ENCODE measurements at regions not wholly inside any gene's neighbourhood (a gene's known extent, or its start where the extent isn't known, plus 50 kb on each side); places are given as distances from the start of the nearest gene placed in this dataset.

- no peak overlapping the region for H3K9ac ChIP-seq (ENCODE audit: low read depth, low read length, poor library complexity)
- H2BK120ac ChIP-seq (ENCODE audit: low read depth, low read length): no peak overlapping the region
- no peak overlapping the region for H3K4me3 ChIP-seq (ENCODE audit: low read length in 2 of 2)
- H4K8ac ChIP-seq (ENCODE audit: low read depth, low read length): no peak overlapping the region
- H3K23ac ChIP-seq (ENCODE audit: low read depth, low read length, poor library complexity): no peak overlapping the region
- H2BK5ac ChIP-seq (ENCODE audit: low read length): no peak overlapping the region
- peaks cover 0 to 47% (median 0%) of the 10 kb centered on the region in 3 experiments for H3K27me3 ChIP-seq (ENCODE audit: control insufficient read depth in 3 of 3, insufficient read depth in 3 of 3, low read depth in 1 of 3, low read length in 3 of 3)
- H3K9me3 ChIP-seq (replicated peaks in 1 of 2; ENCODE audit: control insufficient read depth in 2 of 2, insufficient read depth in 1 of 2, low read depth in 1 of 2, low read length in 2 of 2): no peaks in the 10 kb centered on the region
- no peak overlapping the region for H4K91ac ChIP-seq (ENCODE audit: low read depth, low read length, poor library complexity)
- no peak overlapping the region for H3K4ac ChIP-seq (ENCODE audit: low read length)
- no peak overlapping the region for H3K27ac ChIP-seq (replicated peaks; ENCODE audit: low read length)
- H3K79me1 ChIP-seq (ENCODE audit: low read depth, low read length): no peaks in the 10 kb centered on the region
- H3K14ac ChIP-seq (ENCODE audit: low read length): no peak overlapping the region
- peaks cover 30 to 32% of the 10 kb centered on the region in 2 donors for H3K4me1 ChIP-seq (ENCODE audit: control insufficient read depth in 2 of 2, insufficient read depth in 1 of 2, low read depth in 1 of 2, low read length in 2 of 2)
- no CpG with 5 or more reads among the region's 7 CpGs for WGBS, 2 donors (ENCODE audit: extremely low coverage in 2 of 2, insufficient read length in 2 of 2, insufficient replicate concordance in 1 of 2)
- H2AK5ac ChIP-seq (ENCODE audit: low read depth, low read length): peak overlapping the region; percentile 45
- H3K4me2 ChIP-seq (ENCODE audit: insufficient read depth, low read length, poor library complexity, severe bottlenecking): no peak overlapping the region
- H3K36me3 ChIP-seq (replicated peaks in 1 of 2; ENCODE audit: control insufficient read depth in 2 of 2, insufficient read depth in 2 of 2, low read length in 2 of 2): no peaks in the 10 kb centered on the region
- DNase-seq (ENCODE audit: low spot score): no peak
- peak overlapping the region; percentile 20 for H3K18ac ChIP-seq (ENCODE audit: low read length)
- H2BK15ac ChIP-seq (ENCODE audit: low read length): no peak overlapping the region
- no peak overlapping the region for H2BK12ac ChIP-seq (ENCODE audit: low read length)
- H2AFZ ChIP-seq (ENCODE audit: low read length): no peak overlapping the region
Measured at GRCh38 chr14:100670753-100671049, 56.0 kb upstream of the DLK1 start.

- no CpG with 5 or more reads among the region's 6 CpGs for WGBS, 2 donors (ENCODE audit: extremely low coverage in 2 of 2, insufficient read length in 2 of 2, insufficient replicate concordance in 1 of 2)
- no peaks in the 10 kb centered on the region for H3K9me3 ChIP-seq (replicated peaks in 1 of 2; ENCODE audit: control insufficient read depth in 2 of 2, insufficient read depth in 1 of 2, low read depth in 1 of 2, low read length in 2 of 2)
Measured at GRCh38 chr14:100671386-100671901, 55.2 kb upstream of the DLK1 start.

GRCh38 chr14:100671906-100672305 is 54.8 kb upstream of the DLK1 start:
- no peaks in the 10 kb centered on the region for H3K36me3 ChIP-seq (replicated peaks in 1 of 2; ENCODE audit: control insufficient read depth in 2 of 2, insufficient read depth in 2 of 2, low read length in 2 of 2)
- H3K9me3 ChIP-seq (replicated peaks in 1 of 2; ENCODE audit: control insufficient read depth in 2 of 2, insufficient read depth in 1 of 2, low read depth in 1 of 2, low read length in 2 of 2): no peaks in the 10 kb centered on the region
- no peak overlapping the region for H2BK12ac ChIP-seq (ENCODE audit: low read length)
- H3K23ac ChIP-seq (ENCODE audit: low read depth, low read length, poor library complexity): no peak overlapping the region
- no peak overlapping the region for H3K14ac ChIP-seq (ENCODE audit: low read length)
- no peak overlapping the region for H2AFZ ChIP-seq (ENCODE audit: low read length)
- no peak overlapping the region for H3K9ac ChIP-seq (ENCODE audit: low read depth, low read length, poor library complexity)
- no peak overlapping the region for H4K8ac ChIP-seq (ENCODE audit: low read depth, low read length)
- H3K4me2 ChIP-seq (ENCODE audit: insufficient read depth, low read length, poor library complexity, severe bottlenecking): no peak overlapping the region
- H3K4ac ChIP-seq (ENCODE audit: low read length): peak overlapping the region; percentile 18
- no peak overlapping the region for H2BK5ac ChIP-seq (ENCODE audit: low read length)
- no peak overlapping the region for H3K4me3 ChIP-seq (ENCODE audit: low read length in 2 of 2)
- H3K79me1 ChIP-seq (ENCODE audit: low read depth, low read length): no peaks in the 10 kb centered on the region
- peaks cover 0 to 42% (median 0%) of the 10 kb centered on the region in 3 experiments for H3K27me3 ChIP-seq (ENCODE audit: control insufficient read depth in 3 of 3, insufficient read depth in 3 of 3, low read depth in 1 of 3, low read length in 3 of 3)
- no peak for DNase-seq (ENCODE audit: low spot score)
- peak overlapping the region; percentile 86 for H3K18ac ChIP-seq (ENCODE audit: low read length)
- H3K4me1 ChIP-seq (ENCODE audit: control insufficient read depth in 2 of 2, insufficient read depth in 1 of 2, low read depth in 1 of 2, low read length in 2 of 2): peaks cover 26 to 30% of the 10 kb centered on the region in 2 donors
- H2BK120ac ChIP-seq (ENCODE audit: low read depth, low read length): peak overlapping the region; percentile 20
- H3K27ac ChIP-seq (replicated peaks; ENCODE audit: low read length): no peak overlapping the region
- peak overlapping the region; percentile 79 for H2AK5ac ChIP-seq (ENCODE audit: low read depth, low read length)
- no peak overlapping the region for H4K91ac ChIP-seq (ENCODE audit: low read depth, low read length, poor library complexity)
- no CpG with 5 or more reads among the region's 5 CpGs for WGBS, 2 donors (ENCODE audit: extremely low coverage in 2 of 2, insufficient read length in 2 of 2, insufficient replicate concordance in 1 of 2)
- peak overlapping the region; percentile 18 for H2BK15ac ChIP-seq (ENCODE audit: low read length)

More at GRCh38 chr14:100671386-100671901, 55.2 kb upstream of the DLK1 start:
- no peak overlapping the region for H4K91ac ChIP-seq (ENCODE audit: low read depth, low read length, poor library complexity)
- no peak overlapping the region for H3K23ac ChIP-seq (ENCODE audit: low read depth, low read length, poor library complexity)
- H3K14ac ChIP-seq (ENCODE audit: low read length): no peak overlapping the region
- H2BK120ac ChIP-seq (ENCODE audit: low read depth, low read length): no peak overlapping the region
- H2BK5ac ChIP-seq (ENCODE audit: low read length): no peak overlapping the region
- no peak overlapping the region for H4K8ac ChIP-seq (ENCODE audit: low read depth, low read length)
- peaks cover 29 to 30% of the 10 kb centered on the region in 2 donors for H3K4me1 ChIP-seq (ENCODE audit: control insufficient read depth in 2 of 2, insufficient read depth in 1 of 2, low read depth in 1 of 2, low read length in 2 of 2)
- H3K4ac ChIP-seq (ENCODE audit: low read length): no peak overlapping the region
- H2AFZ ChIP-seq (ENCODE audit: low read length): no peak overlapping the region
- no peak for DNase-seq (ENCODE audit: low spot score)
- no peak overlapping the region for H2BK12ac ChIP-seq (ENCODE audit: low read length)
- no peak overlapping the region for H2AK5ac ChIP-seq (ENCODE audit: low read depth, low read length)
- H3K18ac ChIP-seq (ENCODE audit: low read length): no peak overlapping the region
- H3K36me3 ChIP-seq (replicated peaks in 1 of 2; ENCODE audit: control insufficient read depth in 2 of 2, insufficient read depth in 2 of 2, low read length in 2 of 2): no peaks in the 10 kb centered on the region
- H3K79me1 ChIP-seq (ENCODE audit: low read depth, low read length): no peaks in the 10 kb centered on the region
- no peak overlapping the region for H2BK15ac ChIP-seq (ENCODE audit: low read length)
- peaks cover 0 to 44% (median 0%) of the 10 kb centered on the region in 3 experiments for H3K27me3 ChIP-seq (ENCODE audit: control insufficient read depth in 3 of 3, insufficient read depth in 3 of 3, low read depth in 1 of 3, low read length in 3 of 3)
- H3K4me3 ChIP-seq (ENCODE audit: low read length in 2 of 2): no peak overlapping the region
- no peak overlapping the region for H3K9ac ChIP-seq (ENCODE audit: low read depth, low read length, poor library complexity)
- H3K27ac ChIP-seq (replicated peaks; ENCODE audit: low read length): no peak overlapping the region
- H3K4me2 ChIP-seq (ENCODE audit: insufficient read depth, low read length, poor library complexity, severe bottlenecking): no peak overlapping the region

- H3K9me3 ChIP-seq (replicated peaks in 1 of 2; ENCODE audit: control insufficient read depth in 2 of 2, insufficient read depth in 1 of 2, low read depth in 1 of 2, low read length in 2 of 2): no peaks in the 10 kb centered on the region
- no peak overlapping the region for H3K9ac ChIP-seq (ENCODE audit: low read depth, low read length, poor library complexity)
- H3K4me1 ChIP-seq (ENCODE audit: control insufficient read depth in 2 of 2, insufficient read depth in 1 of 2, low read depth in 1 of 2, low read length in 2 of 2): peaks cover 32 to 41% of the 10 kb centered on the region in 2 donors
- peak overlapping the region; percentile 31 for H3K4me2 ChIP-seq (ENCODE audit: insufficient read depth, low read length, poor library complexity, severe bottlenecking)
- H4K91ac ChIP-seq (ENCODE audit: low read depth, low read length, poor library complexity): no peak overlapping the region
- H3K79me1 ChIP-seq (ENCODE audit: low read depth, low read length): no peaks in the 10 kb centered on the region
- no peak overlapping the region for H3K4ac ChIP-seq (ENCODE audit: low read length)
- peak overlapping the region; percentile 84 for H2BK120ac ChIP-seq (ENCODE audit: low read depth, low read length)
- H3K36me3 ChIP-seq (replicated peaks in 1 of 2; ENCODE audit: control insufficient read depth in 2 of 2, insufficient read depth in 2 of 2, low read length in 2 of 2): no peaks in the 10 kb centered on the region
- H2AFZ ChIP-seq (ENCODE audit: low read length): peak overlapping the region; percentile 82
- no CpG with 5 or more reads among the region's 22 CpGs for WGBS, 2 donors (ENCODE audit: extremely low coverage in 2 of 2, insufficient read length in 2 of 2, insufficient replicate concordance in 1 of 2)
- peak overlapping the region; percentile 25 for H3K27ac ChIP-seq (replicated peaks; ENCODE audit: low read length)
- no peak overlapping the region for H2BK12ac ChIP-seq (ENCODE audit: low read length)
- H3K18ac ChIP-seq (ENCODE audit: low read length): peak overlapping the region; percentile 86
- peak overlapping the region; percentile 49 for H3K14ac ChIP-seq (ENCODE audit: low read length)
- H3K4me3 ChIP-seq (ENCODE audit: low read length in 2 of 2): no peak overlapping the region
- H2AK5ac ChIP-seq (ENCODE audit: low read depth, low read length): peak overlapping the region; percentile 23
- no peak for DNase-seq (ENCODE audit: low spot score)
- peaks cover 0 to 40% (median 0%) of the 10 kb centered on the region in 3 experiments for H3K27me3 ChIP-seq (ENCODE audit: control insufficient read depth in 3 of 3, insufficient read depth in 3 of 3, low read depth in 1 of 3, low read length in 3 of 3)
- H3K23ac ChIP-seq (ENCODE audit: low read depth, low read length, poor library complexity): no peak overlapping the region
- H4K8ac ChIP-seq (ENCODE audit: low read depth, low read length): no peak overlapping the region
- H2BK15ac ChIP-seq (ENCODE audit: low read length): peak overlapping the region; percentile 29
- H2BK5ac ChIP-seq (ENCODE audit: low read length): no peak overlapping the region
Measured at GRCh38 chr14:100673085-100673806, 53.4 kb upstream of the DLK1 start.

Measured in neuronal stem cell (in vitro differentiated cells).